Cardiac muscle cell (in vitro differentiated cells and primary cell): ENCODE measurements at regions not wholly inside any gene's neighbourhood (a gene's known extent, or its start where the extent isn't known, plus 50 kb on each side); places are given as distances from the start of the nearest gene placed in this dataset.
A peak's percentile ranks its signal among the peaks of the same experiment; 100 is the strongest.

Experiments
- DNase-seq, 2 donors: peaks; one replicate each; pipeline versions ENCODE4 v3.0.0 to v3.0.0-alpha.2; 2010 to 2017; ENCODE audit warnings: low read depth in 1 of 2, low spot score in 1 of 2
- H3K27ac ChIP-seq: fragments of 200-600 bp; sonication (generic); 2 replicates; pipeline ENCODE4 v1.5.1; 2016
- H3K27me3 ChIP-seq: fragments of 200-600 bp; sonication (generic); 2 replicates; pipeline ENCODE4 v1.6.0; 2016; ENCODE audit warnings: control low read depth
- H3K36me3 ChIP-seq: fragments of 200-600 bp; sonication (generic); 2 replicates; pipeline ENCODE4 v1.5.1; 2016; ENCODE audit warnings: control low read depth
- H3K4me1 ChIP-seq: fragments of 200-600 bp; sonication (generic); 2 replicates; pipeline ENCODE4 v1.8.1; 2017; ENCODE audit warnings: low read depth, mild to moderate bottlenecking, mixed run types
- H3K4me3 ChIP-seq: fragments of 200-600 bp; sonication (generic); 2 replicates; pipeline ENCODE4 v1.5.1; 2016; ENCODE audit warnings: mild to moderate bottlenecking
- H3K9me3 ChIP-seq: fragments of 200-600 bp; sonication (generic); 2 replicates; pipeline ENCODE4 v1.5.1; 2017; ENCODE audit warnings: low read depth, mild to moderate bottlenecking, control low read depth
- CTCF ChIP-seq: IDR thresholded peaks from 2 replicates; pipeline ENCODE4 v1.5.1; 2012; ENCODE audit warnings: low read depth, mild to moderate bottlenecking, low read length

GRCh38 chr10:30127120-30127541, 67.7 kb upstream of the JCAD start:
- peaks cover 9% of the 10 kb centered on the region for H3K4me1 ChIP-seq
- no peaks in the 10 kb centered on the region for H3K27me3 ChIP-seq
- no peak for TF ChIP-seq CTCF
- no peaks in the 10 kb centered on the region for H3K9me3 ChIP-seq
- H3K36me3 ChIP-seq: no peaks in the 10 kb centered on the region
- H3K27ac ChIP-seq: no peak overlapping the region
- H3K4me3 ChIP-seq: no peak overlapping the region
- peak in 1 of 2 donors; percentile 79 for DNase-seq

- no peaks in the 10 kb centered on the region for H3K36me3 ChIP-seq
- H3K9me3 ChIP-seq: no peaks in the 10 kb centered on the region
- no peak for TF ChIP-seq CTCF
- peaks cover 9% of the 10 kb centered on the region for H3K4me1 ChIP-seq
- H3K27me3 ChIP-seq: no peaks in the 10 kb centered on the region
- H3K27ac ChIP-seq: no peak overlapping the region
- H3K4me3 ChIP-seq: no peak overlapping the region
- no peak for DNase-seq
Observed at GRCh38 chr10:30125496-30125895, 66.1 kb upstream of the JCAD start.

- Histone ChIP-seq H3K27ac (no peak overlapping the region), H3K27me3 (no peaks in the 10 kb centered on the region), H3K36me3 (no peaks in the 10 kb centered on the region), H3K4me3 (no peak overlapping the region), H3K4me1 (peaks cover 2% of the 10 kb centered on the region), H3K9me3 (no peaks in the 10 kb centered on the region)
- no peak for DNase-seq
- TF ChIP-seq CTCF: no peak
Observed at GRCh38 chr10:30124704-30125103, 65.3 kb upstream of the JCAD start.

- peak in 1 of 2 donors; percentile 16 for DNase-seq
- no peaks in the 10 kb centered on the region for H3K9me3 ChIP-seq
- TF ChIP-seq CTCF: no peak
- H3K36me3 ChIP-seq: no peaks in the 10 kb centered on the region
- H3K27me3 ChIP-seq: no peaks in the 10 kb centered on the region
- peaks cover 6% of the 10 kb centered on the region for H3K4me1 ChIP-seq
- H3K4me3 ChIP-seq: no peak overlapping the region
- H3K27ac ChIP-seq: no peak overlapping the region
Observed at GRCh38 chr10:30121401-30121800, 62.0 kb upstream of the JCAD start.

- Histone ChIP-seq H3K27me3 (no peaks in the 10 kb centered on the region), H3K36me3 (no peaks in the 10 kb centered on the region), H3K4me3 (no peak overlapping the region), H3K27ac (no peak overlapping the region), H3K4me1 (peaks cover 34% of the 10 kb centered on the region), H3K9me3 (no peaks in the 10 kb centered on the region)
- no peak for TF ChIP-seq CTCF
- DNase-seq: no peak
Observed at GRCh38 chr10:30118590-30118989, 59.2 kb upstream of the JCAD start.
